T-helper 2 cell treated with Interferon-gamma antibody and Interleukin-4, amounts not matched to agents 5 μg/mL and 100 μg/mL, for 36 hours (primary cell): ENCODE measurements at regions not wholly inside any gene's neighbourhood (a gene's known extent, or its start where the extent isn't known, plus 50 kb on each side); places are given as distances from the start of the nearest gene placed in this dataset.
"Not testable (repeated sequence)": the region's sequence is repeated elsewhere in the genome, so short reads cannot be mapped to it uniquely, and the experiment has no call there.

Source experiments
- DNase-seq: peaks from one replicate; pipeline ENCODE4 v3.0.0; 2021; ENCODE audit warnings: low spot score
- H3K27ac Mint-ChIP-seq: one replicate; pipeline ENCODE4 v1.8.0; 2021; ENCODE audit warnings: mild to moderate bottlenecking, mixed read lengths
- H3K27me3 Mint-ChIP-seq: one replicate; pipeline ENCODE4 v1.8.0; 2021; ENCODE audit warnings: low read depth, mixed read lengths
- H3K36me3 Mint-ChIP-seq: one replicate; pipeline ENCODE4 v1.8.0; 2021; ENCODE audit warnings: low read depth, mixed read lengths
- H3K4me1 Mint-ChIP-seq: one replicate; pipeline ENCODE4 v1.8.0; 2021; ENCODE audit warnings: low read depth, mixed read lengths
- H3K4me3 Mint-ChIP-seq: one replicate; pipeline ENCODE4 v1.8.0; 2022; ENCODE audit warnings: mild to moderate bottlenecking, moderate library complexity, mixed read lengths
- H3K9me3 Mint-ChIP-seq: one replicate; pipeline ENCODE4 v1.8.0; 2021; ENCODE audit warnings: mixed read lengths

DNA sequence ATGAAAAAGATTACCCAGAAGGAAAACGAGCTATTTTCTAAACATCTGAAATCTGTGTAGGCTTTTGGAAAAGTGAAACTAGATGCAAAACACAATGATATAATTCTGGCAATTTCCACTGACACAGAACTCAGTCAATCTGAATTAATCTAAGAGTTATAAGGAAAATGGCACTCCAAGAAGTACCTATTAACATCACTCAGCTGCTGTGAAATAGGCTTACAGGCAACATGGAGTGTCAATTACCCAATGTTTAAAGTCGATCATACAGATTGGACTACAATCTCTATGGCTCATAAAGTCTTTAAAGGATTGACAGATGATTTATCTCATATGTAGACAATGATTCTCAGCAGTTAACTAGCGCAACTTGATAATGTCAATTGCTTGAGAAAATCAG is 120.9 kb downstream of the CCDC74A start:
- not testable (repeated sequence) for H3K36me3 Mint-ChIP-seq, H3K27ac Mint-ChIP-seq, DNase-seq, H3K9me3 Mint-ChIP-seq, H3K4me3 Mint-ChIP-seq, H3K4me1 Mint-ChIP-seq
- peaks cover 41% of the 10 kb centered on the region for H3K27me3 Mint-ChIP-seq

DNA sequence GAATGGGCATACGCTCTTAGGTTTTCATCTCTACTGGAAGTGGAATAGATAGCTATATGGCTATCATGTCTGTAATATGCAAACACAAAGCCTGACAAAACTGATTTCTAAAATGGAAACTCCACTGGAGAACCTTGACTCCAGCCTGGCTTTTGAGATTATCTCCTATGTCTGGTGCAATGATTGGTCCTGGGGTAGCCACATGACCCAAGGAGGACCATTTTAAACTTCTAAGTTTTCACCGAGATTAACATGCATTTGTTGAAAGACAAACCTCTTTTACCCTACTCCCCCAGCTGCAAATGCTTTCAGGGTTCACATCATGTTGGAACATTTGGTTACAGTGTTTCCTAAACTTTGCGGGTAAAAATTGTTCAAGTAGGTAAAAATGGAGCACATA is 124.6 kb downstream of the CCDC74A start:
- not testable (repeated sequence) for H3K4me1 Mint-ChIP-seq, H3K4me3 Mint-ChIP-seq, DNase-seq, H3K27ac Mint-ChIP-seq, H3K36me3 Mint-ChIP-seq, H3K9me3 Mint-ChIP-seq
- H3K27me3 Mint-ChIP-seq, result peaks cover 36% of the 10 kb centered on the region

DNA sequence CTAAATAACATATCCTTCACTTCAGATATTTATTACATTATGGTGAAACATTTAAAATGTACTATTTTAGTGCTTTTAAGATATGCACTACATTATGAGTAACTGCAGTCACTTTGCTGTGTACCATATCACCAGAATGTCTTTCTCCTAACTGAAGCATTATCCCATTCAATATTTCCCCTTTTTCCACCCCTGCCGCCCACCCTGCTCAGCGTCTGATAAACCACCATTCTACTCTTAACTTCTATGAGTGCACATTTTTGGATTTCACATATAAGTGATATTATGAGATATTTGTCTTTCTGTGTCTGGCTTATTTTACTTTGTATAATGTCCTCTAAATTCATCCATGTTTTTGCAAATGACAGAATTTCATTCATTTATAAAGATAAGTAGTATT is 126.4 kb downstream of the CCDC74A start:
- not testable (repeated sequence) for H3K4me1 Mint-ChIP-seq, H3K36me3 Mint-ChIP-seq, DNase-seq, H3K4me3 Mint-ChIP-seq, H3K9me3 Mint-ChIP-seq, H3K27ac Mint-ChIP-seq
- peaks cover 30% of the 10 kb centered on the region for H3K27me3 Mint-ChIP-seq

DNA sequence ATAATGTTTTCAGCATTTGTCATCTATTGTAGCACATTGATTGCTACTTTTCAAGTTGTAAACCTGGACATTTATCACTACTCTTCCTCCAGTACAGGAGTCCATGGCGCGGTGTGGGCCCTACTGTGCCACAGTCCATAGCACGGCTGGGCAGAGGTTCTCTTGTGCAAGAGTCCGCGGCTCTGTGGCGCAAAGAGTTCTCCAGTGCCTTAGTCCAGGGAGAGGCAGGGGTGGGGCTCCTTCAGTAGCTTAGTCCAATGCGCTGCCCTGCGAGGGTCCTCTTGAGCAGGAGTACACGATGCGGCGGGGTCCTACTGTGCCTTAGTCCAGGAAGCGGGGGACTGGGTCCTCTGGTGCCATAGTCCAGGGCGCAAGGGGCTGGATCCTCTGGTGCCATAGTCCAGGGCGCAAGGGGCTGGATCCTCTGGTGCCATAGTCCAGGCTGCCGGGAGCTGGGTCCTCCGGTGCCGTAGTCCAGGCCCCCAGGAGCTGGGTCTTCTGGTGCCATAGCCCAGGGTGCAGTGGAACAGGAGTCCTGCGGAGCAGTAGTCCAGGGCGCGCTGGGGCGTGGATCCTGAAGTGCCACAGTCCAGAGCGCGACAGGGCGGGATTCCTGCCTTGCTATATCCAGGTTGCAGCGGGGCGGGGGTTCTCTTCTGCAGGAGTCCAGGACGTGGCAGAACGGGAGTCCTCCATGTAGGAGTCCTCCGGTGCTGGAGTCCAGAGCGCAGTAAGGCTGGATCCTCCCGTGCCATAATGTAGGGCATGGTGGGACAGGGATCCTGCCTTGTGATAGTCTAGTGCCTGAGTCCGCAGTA is 129.3 kb downstream of the CCDC74A start:
- no peaks in the 10 kb centered on the region for H3K4me1 Mint-ChIP-seq
- no peaks in the 10 kb centered on the region for H3K36me3 Mint-ChIP-seq
- peaks cover 17% of the 10 kb centered on the region for H3K27me3 Mint-ChIP-seq
- H3K27ac Mint-ChIP-seq, result no peak overlapping the region
- H3K9me3 Mint-ChIP-seq, result no peaks in the 10 kb centered on the region
- DNase-seq, result no peak
- no peak overlapping the region for H3K4me3 Mint-ChIP-seq

DNA sequence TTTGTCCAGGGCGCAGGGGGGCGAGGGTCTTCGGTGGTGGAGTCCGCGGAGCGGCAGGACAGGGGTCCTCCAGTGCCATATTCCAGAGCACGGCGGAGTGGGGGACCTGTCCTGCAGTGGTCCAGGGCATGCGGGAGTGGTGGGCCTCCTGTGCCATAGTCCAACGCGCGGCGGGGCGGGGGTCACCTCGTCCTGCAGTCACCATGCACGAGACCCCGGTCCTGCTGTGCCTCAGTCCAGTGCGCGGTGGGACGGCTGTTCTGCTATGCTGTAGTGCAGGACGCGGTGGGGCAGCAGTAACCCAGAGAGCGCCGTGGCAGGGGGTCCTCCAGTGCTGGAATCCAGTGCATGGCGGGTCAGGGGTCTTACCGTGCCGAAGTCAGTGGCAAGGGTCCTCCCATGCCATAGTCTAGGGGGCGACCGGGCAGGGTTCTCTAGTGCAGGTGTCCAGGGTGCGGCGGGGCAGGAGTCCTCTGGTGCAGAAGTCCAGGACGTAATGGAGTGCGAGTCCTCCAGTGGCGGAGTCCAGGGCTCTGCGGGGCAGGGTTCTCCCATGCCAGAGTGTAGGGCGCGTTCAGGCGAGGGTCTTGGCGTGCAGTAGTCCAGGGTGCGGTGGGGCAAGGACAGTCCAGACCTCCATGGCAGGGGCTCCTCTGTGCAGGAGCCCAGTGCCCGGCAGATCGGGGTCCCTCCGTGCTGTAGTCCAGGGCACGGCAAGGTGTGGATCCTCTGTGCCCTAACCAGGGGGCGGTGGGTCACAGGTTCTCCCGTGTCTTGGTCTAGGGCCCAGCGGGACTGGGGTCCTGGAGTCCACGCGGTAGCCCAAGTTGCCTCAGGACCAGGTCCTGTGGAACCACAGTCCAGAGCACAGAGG is 130.4 kb downstream of the CCDC74A start:
- Mint-ChIP-seq H3K4me3 (no peak overlapping the region), H3K36me3 (no peaks in the 10 kb centered on the region), H3K9me3 (no peaks in the 10 kb centered on the region), H3K4me1 (no peaks in the 10 kb centered on the region), H3K27me3 (peaks cover 16% of the 10 kb centered on the region), H3K27ac (no peak overlapping the region)
- DNase-seq, result no peak

DNA sequence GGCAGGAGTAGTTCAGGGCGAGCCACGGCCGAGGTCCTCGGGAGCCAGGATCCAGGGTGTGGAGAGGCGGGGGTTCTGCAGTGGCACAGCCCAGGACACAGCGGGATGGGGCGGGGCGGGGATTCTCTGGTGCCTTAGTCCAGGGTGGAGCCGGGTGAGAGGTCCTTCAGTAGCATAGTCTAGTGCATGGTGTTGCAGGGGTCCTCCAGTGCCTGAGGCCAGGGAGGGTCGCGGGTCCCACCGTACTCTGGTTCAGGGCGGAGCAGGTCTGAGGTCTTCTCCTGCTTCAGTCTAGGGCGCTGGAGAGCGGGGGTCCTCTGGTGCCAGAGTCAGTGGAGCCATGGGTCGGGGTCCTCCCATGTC is 131.1 kb downstream of the CCDC74A start:
- no peak for DNase-seq
- peaks cover 17% of the 10 kb centered on the region for H3K27me3 Mint-ChIP-seq

DNA sequence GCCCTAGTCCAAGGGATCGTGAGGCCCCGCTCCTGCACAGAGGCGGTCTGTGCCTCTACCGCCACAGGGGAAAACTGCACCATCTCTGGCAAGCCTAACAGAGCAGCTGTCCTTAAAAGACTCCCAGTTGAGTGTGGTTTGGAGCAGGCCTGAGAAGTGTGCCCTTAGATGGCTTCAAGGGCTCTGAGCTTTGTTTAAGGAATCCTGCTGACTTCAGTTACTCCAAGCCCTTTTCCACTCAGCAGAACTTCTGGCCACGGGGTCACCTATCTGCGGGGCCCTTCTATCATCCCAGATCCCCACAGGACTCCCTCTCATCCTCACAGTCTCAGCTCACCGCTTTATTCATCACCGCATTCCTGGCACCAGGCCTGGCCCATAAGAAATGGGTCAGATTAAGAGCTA is 131.5 kb downstream of the CCDC74A start:
- H3K27me3 Mint-ChIP-seq, result peaks cover 17% of the 10 kb centered on the region
- no peak overlapping the region for H3K4me3 Mint-ChIP-seq

More for the DNA sequence above, 131.1 kb downstream of the CCDC74A start:
- H3K9me3 Mint-ChIP-seq, result no peaks in the 10 kb centered on the region
- H3K4me1 Mint-ChIP-seq, result no peaks in the 10 kb centered on the region
- H3K27ac Mint-ChIP-seq, result no peak overlapping the region
- no peak overlapping the region for H3K4me3 Mint-ChIP-seq
- H3K36me3 Mint-ChIP-seq, result no peaks in the 10 kb centered on the region

DNA sequence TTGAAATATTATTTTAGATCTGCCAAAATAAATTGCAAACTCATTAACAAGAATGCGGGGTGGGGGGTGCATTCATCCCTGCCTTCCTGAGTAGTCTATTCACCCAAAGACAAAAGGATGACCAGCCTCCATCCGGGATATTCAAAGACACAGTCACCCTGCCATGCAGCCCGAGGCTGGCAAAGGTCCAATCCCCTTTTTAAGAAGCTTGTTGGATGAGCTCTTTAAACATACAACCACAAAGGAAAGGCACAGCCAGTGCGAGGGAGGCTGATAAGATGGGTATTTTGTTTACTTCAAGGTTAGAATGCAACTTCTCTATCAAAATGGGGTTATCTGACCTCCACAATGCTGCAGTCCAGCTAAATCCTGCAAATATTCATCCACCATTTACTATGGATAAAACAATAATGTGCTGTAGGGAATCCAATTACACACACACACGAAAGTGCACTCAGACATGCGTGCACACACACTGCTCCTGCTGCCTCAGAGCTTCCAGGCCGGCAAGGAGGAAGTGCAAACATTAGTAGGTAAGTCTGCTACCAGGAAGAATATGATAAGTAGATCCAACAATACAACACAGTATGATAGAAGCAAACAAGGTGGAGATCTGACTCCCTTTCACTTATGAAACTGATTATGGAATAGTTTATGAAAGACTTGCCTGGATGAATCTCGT is 133.6 kb downstream of the CCDC74A start:
- H3K27me3 Mint-ChIP-seq, result peaks cover 18% of the 10 kb centered on the region
- not testable (repeated sequence) for H3K36me3 Mint-ChIP-seq, H3K4me1 Mint-ChIP-seq, DNase-seq, H3K9me3 Mint-ChIP-seq, H3K4me3 Mint-ChIP-seq, H3K27ac Mint-ChIP-seq

More for the DNA sequence above, 131.5 kb downstream of the CCDC74A start:
- no peak for DNase-seq
- Mint-ChIP-seq H3K9me3 (no peaks in the 10 kb centered on the region), H3K27ac (no peak overlapping the region), H3K36me3 (no peaks in the 10 kb centered on the region), H3K4me1 (no peaks in the 10 kb centered on the region)

DNA sequence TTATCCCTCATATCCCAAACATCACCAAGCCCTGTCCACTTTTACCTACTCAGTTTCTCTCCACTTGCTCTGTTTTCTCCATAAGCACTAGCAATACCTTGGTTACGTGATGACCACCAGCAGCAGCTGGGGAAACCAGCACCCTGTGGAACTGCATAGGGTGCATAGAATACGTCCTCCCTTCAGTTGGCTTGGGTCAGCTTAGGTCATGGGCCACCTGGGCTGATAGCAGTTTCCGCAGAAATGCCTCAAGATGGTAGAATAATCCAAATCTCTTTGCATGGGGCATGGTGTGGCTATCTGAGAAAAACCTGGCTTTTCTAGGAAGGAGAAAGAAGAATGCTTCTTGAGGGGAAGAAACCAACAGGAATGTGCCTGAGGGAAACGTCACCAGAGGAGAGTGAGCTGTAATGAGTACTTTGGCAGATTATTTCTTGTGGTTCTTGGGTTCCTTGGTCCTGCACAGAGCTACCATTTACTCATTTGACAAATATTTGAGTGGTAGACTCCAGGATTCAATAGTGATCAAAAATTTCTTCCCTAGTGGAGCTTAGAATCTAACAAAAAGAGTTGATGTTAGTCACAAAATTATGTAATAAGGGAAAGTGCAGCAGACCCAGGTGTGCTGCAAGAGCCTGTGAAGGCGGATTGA is 134.3 kb downstream of the CCDC74A start:
- peaks cover 15% of the 10 kb centered on the region for H3K27me3 Mint-ChIP-seq
- not testable (repeated sequence) for H3K4me1 Mint-ChIP-seq, DNase-seq, H3K4me3 Mint-ChIP-seq, H3K9me3 Mint-ChIP-seq, H3K36me3 Mint-ChIP-seq, H3K27ac Mint-ChIP-seq

DNA sequence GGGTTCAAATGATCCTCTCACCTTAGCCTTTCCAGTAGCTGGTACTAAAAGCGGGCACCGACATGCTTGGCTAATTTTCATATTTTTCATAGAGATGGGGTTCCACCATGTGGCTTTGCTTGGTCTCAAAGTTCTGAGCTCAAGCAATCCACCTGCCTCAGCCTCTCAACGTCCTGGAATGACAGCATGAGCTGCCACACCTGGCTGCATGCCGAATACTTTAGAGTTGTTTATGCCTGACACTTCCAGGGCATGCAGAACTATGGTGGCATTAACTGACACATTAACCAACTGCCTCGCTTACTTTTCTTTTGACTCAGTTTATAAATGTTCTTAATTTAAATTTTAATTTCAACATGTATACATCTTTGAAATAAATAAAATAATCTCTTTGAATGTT is 135.8 kb downstream of the CCDC74A start:
- not testable (repeated sequence) for H3K4me1 Mint-ChIP-seq, DNase-seq, H3K27ac Mint-ChIP-seq, H3K9me3 Mint-ChIP-seq, H3K4me3 Mint-ChIP-seq, H3K36me3 Mint-ChIP-seq
- peaks cover 15% of the 10 kb centered on the region for H3K27me3 Mint-ChIP-seq

DNA sequence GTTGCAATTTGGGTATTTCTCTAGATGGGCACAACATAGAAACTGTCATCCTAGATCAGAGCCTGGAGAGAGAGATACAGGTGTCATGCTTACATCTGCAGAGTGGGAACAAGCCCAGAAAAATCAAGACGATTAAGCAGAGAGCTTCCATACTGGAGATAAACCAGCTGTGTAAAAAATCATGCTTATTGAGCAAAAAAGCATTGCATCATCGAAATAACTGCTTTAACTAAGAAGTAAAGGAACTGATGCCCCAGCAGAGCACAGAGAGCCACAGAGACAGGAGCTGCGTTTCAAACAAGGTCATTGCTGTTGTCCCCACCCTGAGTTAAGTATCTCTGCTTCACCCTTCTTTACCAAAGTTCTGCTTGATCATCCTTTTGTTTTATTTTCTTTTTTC is 138.0 kb downstream of the CCDC74A start:
- not testable (repeated sequence) for H3K36me3 Mint-ChIP-seq, H3K27ac Mint-ChIP-seq, H3K9me3 Mint-ChIP-seq, DNase-seq, H3K4me3 Mint-ChIP-seq, H3K4me1 Mint-ChIP-seq
- peaks cover 15% of the 10 kb centered on the region for H3K27me3 Mint-ChIP-seq

DNA sequence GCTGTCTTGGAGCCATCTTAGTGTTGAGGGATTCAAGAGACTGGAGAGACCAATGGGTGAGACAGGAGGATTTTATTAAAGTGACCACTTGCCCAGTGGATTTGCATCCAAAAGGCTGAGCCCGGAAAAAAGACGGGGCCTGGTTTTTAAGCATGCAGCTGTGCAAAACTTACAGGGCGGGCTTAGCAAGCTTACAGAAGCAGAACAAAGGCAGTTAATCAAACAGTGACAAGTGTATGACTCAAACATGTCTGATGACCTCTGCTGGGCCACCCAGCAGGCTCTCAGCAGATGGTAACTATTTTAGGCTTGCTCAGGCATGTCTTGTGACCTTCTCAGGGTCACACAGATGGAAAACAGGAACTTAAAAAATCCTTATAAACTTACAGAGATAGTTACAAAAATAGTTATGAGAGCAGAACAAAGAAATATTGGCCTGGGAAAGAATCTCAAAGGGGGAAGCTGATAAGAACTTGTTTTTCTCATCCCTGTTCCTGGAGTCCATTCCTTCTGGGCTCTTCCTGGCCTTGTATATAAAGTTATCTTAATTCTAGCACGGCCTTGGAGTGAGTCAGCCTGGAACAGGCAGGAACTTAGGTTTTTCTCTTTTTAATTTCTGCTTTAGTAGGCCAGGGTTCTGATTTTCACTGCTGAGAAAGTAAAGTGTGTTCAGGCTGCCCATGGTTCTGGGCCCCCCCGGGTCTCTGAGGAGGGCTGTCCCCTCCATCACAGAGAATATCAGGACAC is 141.3 kb downstream of the CCDC74A start:
- not testable (repeated sequence) for DNase-seq, H3K36me3 Mint-ChIP-seq, H3K4me3 Mint-ChIP-seq, H3K4me1 Mint-ChIP-seq, H3K27ac Mint-ChIP-seq, H3K27me3 Mint-ChIP-seq, H3K9me3 Mint-ChIP-seq

DNA sequence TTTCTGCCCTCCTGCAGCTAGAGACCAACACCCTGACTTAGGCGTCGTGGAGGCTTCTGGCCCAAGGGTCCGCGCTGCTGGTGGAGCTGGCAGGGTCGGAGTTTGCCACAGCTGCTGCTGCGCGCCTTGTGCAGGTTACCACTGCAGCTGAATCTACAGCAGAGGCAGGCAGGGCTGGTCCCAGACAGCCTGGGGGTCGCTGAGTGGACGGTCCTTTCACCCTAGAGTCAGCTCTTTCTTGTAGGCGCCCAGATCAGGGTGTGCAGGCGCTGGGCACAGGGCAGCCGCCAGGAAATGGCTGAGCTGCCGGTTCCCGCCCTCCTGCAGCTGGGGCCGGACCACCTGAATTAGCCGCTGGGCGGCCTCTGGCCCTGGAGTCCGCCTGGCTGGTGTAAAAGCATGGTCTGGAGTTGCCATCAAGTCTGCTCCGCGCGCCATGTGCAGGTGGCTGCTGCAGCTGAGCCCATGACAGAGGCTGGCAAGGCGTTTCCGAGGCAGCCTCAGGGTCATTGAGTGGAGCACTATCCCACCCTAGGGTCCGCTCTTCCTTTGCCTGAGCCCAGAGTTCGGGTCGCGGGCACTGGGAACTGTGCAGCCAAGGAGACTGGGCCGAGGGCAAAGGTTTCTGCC is 144.3 kb downstream of the CCDC74A start:
- DNase-seq, H3K9me3 Mint-ChIP-seq, H3K4me1 Mint-ChIP-seq, H3K4me3 Mint-ChIP-seq, H3K36me3 Mint-ChIP-seq, H3K27ac Mint-ChIP-seq: not testable (repeated sequence)
- H3K27me3 Mint-ChIP-seq, result peaks cover 25% of the 10 kb centered on the region
